Natural killer cell (primary cell): ENCODE measurements at regions not wholly inside any gene's neighbourhood (a gene's known extent, or its start where the extent isn't known, plus 50 kb on each side); places are given as distances from the start of the nearest gene placed in this dataset.

ENCODE experiments used
- ATAC-seq, 3 donors: fragments of 150-1000 bp in 2 of 3; fragments of 200-7000 bp in 1 of 3; cut with Tn5 transposase; 1 replicate in 1 of 3; 2 replicates in 2 of 3; pipeline ENCODE4 v1.10.0; 2021; ENCODE audit warnings: mild to moderate bottlenecking in 2 of 3, moderate library complexity in 2 of 3
- DNase-seq, 2 donors: peaks; one replicate each; pipeline versions ENCODE4 v3.0.0 to v3.0.0-alpha.2; 2013 to 2021; ENCODE audit warnings: mixed read lengths in 1 of 2
- H3K27ac ChIP-seq: one replicate; pipeline ENCODE4 v1.5.1; 2013; ENCODE audit warnings: mild to moderate bottlenecking, low read length
- H3K27me3 ChIP-seq: one replicate; pipeline ENCODE4 v1.6.1; 2013; ENCODE audit warnings: low read length; ENCODE audit not compliant: control insufficient read depth, insufficient read depth
- H3K36me3 ChIP-seq: one replicate; pipeline ENCODE4 v1.6.1; 2013; ENCODE audit warnings: low read length; ENCODE audit not compliant: control insufficient read depth, insufficient read depth
- H3K4me1 ChIP-seq: one replicate; pipeline ENCODE4 v1.6.1; 2013; ENCODE audit warnings: low read length; ENCODE audit not compliant: control insufficient read depth, insufficient read depth
- H3K4me3 ChIP-seq: one replicate; pipeline ENCODE4 v1.5.1; 2013; ENCODE audit warnings: low read length
- H3K9me3 ChIP-seq: one replicate; pipeline ENCODE4 v1.6.1; 2013; ENCODE audit warnings: low read length; ENCODE audit not compliant: control insufficient read depth, insufficient read depth
- H3K27ac Mint-ChIP-seq, 2 donors: one replicate each; pipeline ENCODE4 v1.8.0; 2022; ENCODE audit warnings: mild to moderate bottlenecking in 2 of 2, mixed read lengths in 2 of 2, moderate library complexity in 1 of 2
- H3K27me3 Mint-ChIP-seq, 2 donors: one replicate each; pipeline ENCODE4 v1.8.0; 2022; ENCODE audit warnings: low read depth in 2 of 2, mixed read lengths in 2 of 2
- H3K36me3 Mint-ChIP-seq: one replicate; pipeline ENCODE4 v1.8.0; 2022; ENCODE audit warnings: mixed read lengths
- H3K4me1 Mint-ChIP-seq, 2 donors: one replicate each; pipeline ENCODE4 v1.8.0; 2022; ENCODE audit warnings: mixed read lengths in 2 of 2
- H3K4me3 Mint-ChIP-seq: one replicate; pipeline ENCODE4 v1.8.0; 2022; ENCODE audit warnings: mild to moderate bottlenecking, moderate library complexity, mixed read lengths
- H3K9me3 Mint-ChIP-seq, 2 donors: one replicate each; pipeline ENCODE4 v1.8.0; 2022; ENCODE audit warnings: mixed read lengths in 2 of 2
- CTCF ChIP-seq: fragments of 200-600 bp; IDR thresholded peaks from one replicate; pipeline ENCODE4 v1.8.0; 2022; ENCODE audit warnings: antibody characterized with exemption
- WGBS: methylation state at CpG from one replicate; pipeline ENCODE4 v1.1.7; 2013; ENCODE audit warnings: missing lambda C conversion rate; ENCODE audit not compliant: insufficient coverage; 5-methylcytosine and 5-hydroxymethylcytosine counted together
- intact Hi-C: fragments of 100-400 bp; cut with micrococcal nuclease; formaldehyde crosslinking; loops from one replicate; pipeline ENCODE4 v1.14.2; 2022

DNA sequence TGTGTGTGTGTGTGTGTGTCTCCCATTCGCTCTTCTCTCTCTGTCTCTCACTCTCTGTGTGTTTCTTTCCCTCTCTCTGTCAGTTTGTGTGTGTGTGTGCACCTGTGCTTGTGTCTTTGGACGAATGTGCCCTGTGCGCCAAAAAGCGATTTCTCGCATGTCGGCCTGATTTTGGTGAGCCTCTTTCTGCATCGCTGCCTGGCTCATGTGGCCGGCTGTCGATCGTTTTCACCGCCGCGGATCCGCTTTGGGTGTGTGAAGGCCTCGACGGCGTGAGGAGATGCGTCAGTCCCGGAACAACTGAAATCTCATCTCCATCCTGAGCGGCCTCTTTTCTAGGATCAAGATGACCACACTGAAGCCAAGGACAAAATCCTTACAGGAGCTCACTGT is 609.0 kb downstream of the KCNJ18 start:
- H3K27ac ChIP-seq, result no peak overlapping the region
- Mint-ChIP-seq H3K9me3 (peaks cover 14 to 20% of the 10 kb centered on the region in 2 donors), H3K27me3 (no peaks in the 10 kb centered on the region), H3K4me1 (no peaks in the 10 kb centered on the region), H3K36me3 (peaks cover 13% of the 10 kb centered on the region), H3K27ac (no peak overlapping the region), H3K4me3 (no peak overlapping the region)
- no peak for ATAC-seq
- peaks cover 58% of the 10 kb centered on the region for H3K9me3 ChIP-seq
- no peaks in the 10 kb centered on the region for H3K27me3 ChIP-seq
- intact Hi-C loops, result no loop called here
- no peak overlapping the region for H3K4me3 ChIP-seq
- no peaks in the 10 kb centered on the region for H3K36me3 ChIP-seq
- no peak for TF ChIP-seq CTCF
- WGBS, result 93% methylated on average over 19 of the region's 20 CpGs
- DNase-seq, result no peak
- H3K4me1 ChIP-seq, result no peaks in the 10 kb centered on the region

GRCh38 chr17:22303096-22303495 is 610.8 kb downstream of the KCNJ18 start:
- Mint-ChIP-seq H3K4me3 (no peak overlapping the region), H3K9me3 (peaks cover 18 to 27% of the 10 kb centered on the region in 2 donors), H3K36me3 (peaks cover 19% of the 10 kb centered on the region), H3K4me1 (no peaks in the 10 kb centered on the region), H3K27ac (no peak overlapping the region), H3K27me3 (no peaks in the 10 kb centered on the region)
- H3K4me1 ChIP-seq, result no peaks in the 10 kb centered on the region
- no peak overlapping the region for H3K27ac ChIP-seq
- DNase-seq (no peak), ATAC-seq (no peak)
- intact Hi-C loops, result no loop called here
- no peaks in the 10 kb centered on the region for H3K36me3 ChIP-seq
- no peak overlapping the region for H3K4me3 ChIP-seq
- WGBS, result 79% methylated on average over 12 of the region's 12 CpGs
- TF ChIP-seq CTCF, result no peak
- peaks cover 53% of the 10 kb centered on the region for H3K9me3 ChIP-seq
- no peaks in the 10 kb centered on the region for H3K27me3 ChIP-seq

DNA sequence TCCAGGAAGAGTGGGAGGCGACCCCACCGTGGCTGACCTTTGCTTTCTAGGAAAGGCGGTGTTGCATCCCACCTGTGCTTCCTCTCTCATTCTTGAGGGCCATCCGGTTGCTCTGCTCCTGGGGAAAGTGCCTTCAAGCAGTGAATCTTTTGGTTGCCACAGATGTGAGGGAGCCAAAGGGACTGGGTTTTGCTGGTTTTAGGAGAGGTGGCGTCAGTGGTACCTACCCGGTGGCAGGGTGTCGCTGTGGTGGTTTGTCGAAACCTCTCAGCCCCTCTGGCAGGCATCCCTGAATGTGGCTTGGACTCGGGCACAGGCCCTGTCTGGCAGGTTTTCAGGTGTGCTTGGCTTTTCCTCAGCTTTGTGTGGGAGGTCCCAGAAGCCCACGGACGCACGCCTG is 611.5 kb downstream of the KCNJ18 start:
- no peak for ATAC-seq
- H3K27ac ChIP-seq, result no peak overlapping the region
- peaks cover 48% of the 10 kb centered on the region for H3K9me3 ChIP-seq
- no peaks in the 10 kb centered on the region for H3K27me3 Mint-ChIP-seq
- no peak for DNase-seq
- H3K4me3 ChIP-seq, result no peak overlapping the region
- H3K27me3 ChIP-seq, result no peaks in the 10 kb centered on the region
- no peaks in the 10 kb centered on the region for H3K36me3 ChIP-seq
- intact Hi-C loops, result no loop called here
- TF ChIP-seq CTCF, result no peak
- H3K36me3 Mint-ChIP-seq, result peaks cover 19% of the 10 kb centered on the region
- H3K4me1 ChIP-seq, result no peaks in the 10 kb centered on the region
- 93% methylated on average over 12 of the region's 12 CpGs for WGBS
- H3K9me3 Mint-ChIP-seq, result peaks cover 18 to 27% of the 10 kb centered on the region in 2 donors
- no peaks in the 10 kb centered on the region for H3K4me1 Mint-ChIP-seq
- no peak overlapping the region for H3K4me3 Mint-ChIP-seq
- no peak overlapping the region for H3K27ac Mint-ChIP-seq

DNA sequence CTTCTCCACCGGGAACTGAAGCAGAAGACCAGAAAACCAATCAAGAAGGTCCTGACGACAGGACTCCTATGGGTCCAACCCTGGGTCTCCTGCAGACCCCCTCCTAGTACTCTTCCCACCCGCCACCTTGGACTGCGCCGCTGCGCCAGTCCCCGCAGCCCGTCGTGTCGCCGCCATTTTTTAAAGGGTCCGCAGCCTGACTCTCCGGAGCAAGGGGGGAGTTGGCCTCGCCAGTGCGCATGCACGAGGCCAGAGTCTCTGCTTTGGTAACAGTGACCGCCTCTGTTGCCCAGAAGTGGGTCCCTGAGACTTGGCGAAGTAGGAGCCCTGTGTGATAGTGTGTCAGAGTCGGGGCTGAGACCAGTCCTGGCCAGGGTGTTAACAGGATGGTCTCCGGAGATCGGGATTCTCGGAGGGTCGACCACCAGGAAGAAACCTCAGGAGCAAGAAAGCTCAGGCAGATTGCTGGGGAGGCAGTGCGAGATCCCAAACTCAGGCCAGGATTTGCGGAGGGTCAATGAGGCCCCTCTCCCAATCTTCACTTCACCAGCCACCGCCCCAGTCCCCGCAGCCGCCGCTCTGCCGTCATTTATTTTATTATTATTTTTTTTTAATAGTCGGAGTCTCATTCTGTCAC is 612.5 kb downstream of the KCNJ18 start:
- Mint-ChIP-seq H3K9me3 (peaks cover 15 to 23% of the 10 kb centered on the region in 2 donors), H3K27me3 (no peaks in the 10 kb centered on the region), H3K4me3 (no peak overlapping the region), H3K4me1 (no peaks in the 10 kb centered on the region), H3K36me3 (peaks cover 21% of the 10 kb centered on the region), H3K27ac (no peak overlapping the region)
- H3K36me3 ChIP-seq, result no peaks in the 10 kb centered on the region
- TF ChIP-seq CTCF, result no peak
- H3K9me3 ChIP-seq, result peaks cover 44% of the 10 kb centered on the region
- no peak for DNase-seq
- intact Hi-C loops, result no loop called here
- no peak overlapping the region for H3K4me3 ChIP-seq
- H3K27me3 ChIP-seq, result no peaks in the 10 kb centered on the region
- no peak overlapping the region for H3K27ac ChIP-seq
- no peak for ATAC-seq
- H3K4me1 ChIP-seq, result no peaks in the 10 kb centered on the region
- 92% methylated on average over 31 of the region's 31 CpGs for WGBS
